GM12878 (cell line): ENCODE measurements at regions not wholly inside any gene's neighbourhood (a gene's known extent, or its start where the extent isn't known, plus 50 kb on each side); places are given as distances from the start of the nearest gene placed in this dataset.

Experiments
- ATF2 ChIP-seq: IDR thresholded peaks from 2 replicates; pipeline ENCODE4 v1.6.1; 2012; ENCODE audit warnings: low read length, inconsistent platforms
- BHLHE40 ChIP-seq, 2 experiments: fragments of 450-650 bp in 1 of 2; IDR thresholded peaks; 2 replicates each; pipeline ENCODE4 v1.6.1; 2011 to 2017; ENCODE audit warnings: low read depth in 2 of 2, borderline replicate concordance in 1 of 2, improper control_type of control experiment in 1 of 2, low read length in 1 of 2, mild to moderate bottlenecking in 1 of 2
- CTCF ChIP-seq, 3 experiments: IDR thresholded peaks in 2 of 3; conservative IDR thresholded peaks in 1 of 3; 2 replicates each; pipeline ENCODE4 v1.5.1; 2011; ENCODE audit warnings: low read depth in 3 of 3, low read length in 3 of 3, mild to moderate bottlenecking in 3 of 3, control low read depth in 2 of 3, moderate library complexity in 2 of 3, inconsistent platforms in 1 of 3, mixed read lengths in 1 of 3; ENCODE audit not compliant: control insufficient read depth in 2 of 3, insufficient read depth in 1 of 3; ENCODE audit errors: extremely low read depth in 1 of 3
- EP300 ChIP-seq, 2 experiments: fragments of 150-350 bp in 1 of 2; IDR thresholded peaks; 2 replicates each; pipeline ENCODE4 v1.6.1; 2011 to 2012; ENCODE audit warnings: low read depth in 2 of 2, low read length in 2 of 2, borderline replicate concordance in 1 of 2, improper control_type of control experiment in 1 of 2, inconsistent platforms in 1 of 2; ENCODE audit not compliant: control insufficient read depth in 1 of 2
- JUNB ChIP-seq: IDR thresholded peaks from 2 replicates; pipeline ENCODE4 v1.6.1; 2016; ENCODE audit warnings: antibody characterized with exemption, mild to moderate bottlenecking
- PRDM15 ChIP-seq: fragments of 450-650 bp; formaldehyde crosslinking; IDR thresholded peaks from 2 replicates; pipeline ENCODE4 v1.4.0; 2020; ENCODE audit warnings: mild to moderate bottlenecking, moderate library complexity
- RAD21 ChIP-seq: IDR thresholded peaks from 2 replicates; pipeline ENCODE4 v1.6.1; 2011; ENCODE audit warnings: mild to moderate bottlenecking, low read depth, low read length, moderate library complexity; ENCODE audit not compliant: insufficient read depth
- SKIL ChIP-seq: fragments of 450-650 bp; IDR thresholded peaks from 2 replicates; pipeline ENCODE4 v1.6.1; 2017; ENCODE audit warnings: mild to moderate bottlenecking, low read depth, inconsistent platforms; ENCODE audit not compliant: poor library complexity, severe bottlenecking
- SMARCA5 ChIP-seq: fragments of 450-650 bp; IDR thresholded peaks from 2 replicates; pipeline ENCODE4 v1.6.1; 2017; ENCODE audit warnings: mild to moderate bottlenecking
- SMC3 ChIP-seq: IDR thresholded peaks from 2 replicates; pipeline ENCODE4 v1.6.1; 2011; ENCODE audit warnings: low read length, improper control_type of control experiment, borderline replicate concordance
- SPI1 ChIP-seq: IDR thresholded peaks from 2 replicates; pipeline ENCODE4 v1.6.1; 2011; ENCODE audit warnings: low read depth, mild to moderate bottlenecking, low read length, moderate library complexity, borderline replicate concordance; ENCODE audit not compliant: insufficient read depth

GRCh38 chr13:31909864-31910551 lies 121.6 kb upstream of the FRY start (continued):
- TF ChIP-seq PRDM15 (CRISPR knock-in tag) (no peak), SMARCA5 (peak; percentile 43; the same call in 1 of the 2 replicates), SPI1 (peak; percentile 60; the same call in 1 of the 2 replicates), SKIL (peak; percentile 64), EP300 (IDR thresholded peaks at IDR 0.05; ENCODE audit: borderline replicate concordance in 1 of 2, control insufficient read depth in 1 of 2, low read depth in 2 of 2, low read length in 2 of 2) (peak in 1 of 2 experiments; percentile 39; a peak in 1 of 4 replicates), CTCF (IDR thresholded peaks at IDR 0.05 in 2 of 3, conservative IDR thresholded peaks at IDR 0.05 in 1 of 3; ENCODE audit: control insufficient read depth in 2 of 3, extremely low read depth in 1 of 3, insufficient read depth in 1 of 3, low read depth in 3 of 3, low read length in 3 of 3) (peak; percentile 73 to 86 (median 84)), ATF2 (peak; percentile 33), RAD21 (peak; percentile 91), SMC3 (peak; percentile 84), JUNB (peak; percentile 39), BHLHE40 (IDR thresholded peaks at IDR 0.05; ENCODE audit: borderline replicate concordance in 1 of 2, low read depth in 2 of 2, low read length in 1 of 2) (peak; percentile 68 to 72)
- TF ChIP-seq, all 136 proteins: peak for 16
